Trophoblast cell (in vitro differentiated cells and primary cell): ENCODE measurements at regions not wholly inside any gene's neighbourhood (a gene's known extent, or its start where the extent isn't known, plus 50 kb on each side); places are given as distances from the start of the nearest gene placed in this dataset.

ENCODE experiments used
- DNase-seq, 2 donors: peaks; one replicate each; pipeline ENCODE4 v3.0.0-alpha.2; 2016
- H2AFZ ChIP-seq: 2 replicates; pipeline ENCODE4 v1.6.1; 2013; ENCODE audit warnings: low read length, moderate library complexity, mild to moderate bottlenecking; ENCODE audit not compliant: insufficient read depth, poor library complexity
- H2AK5ac ChIP-seq: 2 replicates; pipeline ENCODE4 v1.6.1; 2013; ENCODE audit warnings: mild to moderate bottlenecking, low read length
- H2BK120ac ChIP-seq: 2 replicates; pipeline ENCODE4 v1.6.1; 2013; ENCODE audit warnings: low read length, mild to moderate bottlenecking, moderate library complexity; ENCODE audit not compliant: insufficient read depth, poor library complexity
- H2BK12ac ChIP-seq: 2 replicates; pipeline ENCODE4 v1.6.1; 2013; ENCODE audit warnings: mild to moderate bottlenecking, low read length, moderate library complexity
- H2BK5ac ChIP-seq: 2 replicates; pipeline ENCODE4 v1.6.1; 2013; ENCODE audit warnings: low read length, low read depth, moderate library complexity, mild to moderate bottlenecking; ENCODE audit not compliant: poor library complexity
- H3K14ac ChIP-seq: 2 replicates; pipeline ENCODE4 v1.6.1; 2013; ENCODE audit warnings: mild to moderate bottlenecking, low read length
- H3K18ac ChIP-seq: 2 replicates; pipeline ENCODE4 v1.6.1; 2013; ENCODE audit warnings: mild to moderate bottlenecking, low read length
- H3K23ac ChIP-seq: 2 replicates; pipeline ENCODE4 v1.6.1; 2013; ENCODE audit warnings: low read length
- H3K27ac ChIP-seq: 2 replicates; pipeline ENCODE4 v1.5.1; 2013; ENCODE audit warnings: low read depth, mild to moderate bottlenecking, inconsistent platforms, low read length, moderate library complexity
- H3K27me3 ChIP-seq: 2 replicates; pipeline ENCODE4 v1.6.1; 2013; ENCODE audit warnings: inconsistent platforms, mild to moderate bottlenecking, low read length, moderate library complexity; ENCODE audit not compliant: insufficient read depth
- H3K36me3 ChIP-seq, 2 experiments: 1 replicate in 1 of 2; 2 replicates in 1 of 2; pipeline ENCODE4 v1.6.1; 2013; ENCODE audit warnings: low read length in 2 of 2, mild to moderate bottlenecking in 2 of 2, moderate library complexity in 1 of 2; ENCODE audit not compliant: insufficient read depth in 2 of 2, control insufficient read depth in 1 of 2
- H3K4ac ChIP-seq: 2 replicates; pipeline ENCODE4 v1.6.1; 2013; ENCODE audit warnings: low read depth, mild to moderate bottlenecking, low read length, moderate library complexity
- H3K4me1 ChIP-seq, 2 experiments: 1 replicate in 1 of 2; 2 replicates in 1 of 2; pipeline ENCODE4 v1.6.1; 2013; ENCODE audit warnings: low read length in 2 of 2, mild to moderate bottlenecking in 2 of 2, moderate library complexity in 1 of 2; ENCODE audit not compliant: insufficient read depth in 2 of 2, control insufficient read depth in 1 of 2
- H3K4me2 ChIP-seq: 2 replicates; pipeline ENCODE4 v1.6.1; 2013; ENCODE audit warnings: inconsistent platforms, mild to moderate bottlenecking, low read length, moderate library complexity
- H3K4me3 ChIP-seq: 2 replicates; pipeline ENCODE4 v1.5.1; 2013; ENCODE audit warnings: mild to moderate bottlenecking, low read depth, low read length, inconsistent platforms
- H3K79me1 ChIP-seq: one replicate; pipeline ENCODE4 v1.6.1; 2013; ENCODE audit warnings: low read length
- H3K79me2 ChIP-seq: 2 replicates; pipeline ENCODE4 v1.6.1; 2013; ENCODE audit warnings: low read length, mild to moderate bottlenecking; ENCODE audit not compliant: control insufficient read depth, insufficient read depth, poor library complexity
- H3K9ac ChIP-seq: 2 replicates; pipeline ENCODE4 v1.6.1; 2013; ENCODE audit warnings: mild to moderate bottlenecking, low read length
- H3K9me3 ChIP-seq: 2 replicates; pipeline ENCODE4 v1.6.1; 2013; ENCODE audit warnings: low read depth, mild to moderate bottlenecking, control low read depth, inconsistent platforms, low read length; ENCODE audit not compliant: insufficient read depth
- H4K12ac ChIP-seq: 2 replicates; pipeline ENCODE4 v1.6.1; 2013; ENCODE audit warnings: low read depth, mild to moderate bottlenecking, low read length, moderate library complexity
- H4K8ac ChIP-seq: 2 replicates; pipeline ENCODE4 v1.6.1; 2013; ENCODE audit warnings: low read depth, mild to moderate bottlenecking, low read length, moderate library complexity
- H4K91ac ChIP-seq: one replicate; pipeline ENCODE4 v1.6.1; 2013; ENCODE audit warnings: low read depth, mild to moderate bottlenecking, low read length, moderate library complexity
- WGBS: extraction: QIAGEN DNeasy Blood & Tissue Kit; methylation state at CpG from one replicate; pipeline ENCODE4 v1.1.7; 2013; ENCODE audit warnings: missing lambda C conversion rate; ENCODE audit not compliant: insufficient read length, insufficient coverage; ENCODE audit errors: extremely low coverage; 5-methylcytosine and 5-hydroxymethylcytosine counted together

DNA sequence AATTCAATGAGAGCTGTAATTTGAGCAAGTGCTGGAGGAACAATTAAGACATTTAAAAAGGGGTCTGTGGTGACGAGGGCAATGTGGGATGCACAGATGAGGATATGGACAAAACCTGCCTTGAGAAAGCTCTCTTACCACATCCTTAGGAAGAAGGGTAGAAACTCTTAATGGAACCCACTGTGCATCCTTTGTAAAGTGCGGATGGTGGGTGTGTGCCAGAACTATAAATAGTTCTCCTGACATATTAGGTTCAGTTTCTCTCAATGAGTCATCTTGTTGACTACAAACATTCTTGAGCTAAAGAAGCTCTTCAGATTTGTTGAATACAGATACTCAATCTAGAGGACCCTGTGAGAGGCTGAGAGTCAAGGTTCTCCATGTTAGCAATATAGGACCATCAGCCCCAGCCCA is 106.1 kb upstream of the ANO4 start:
- Histone ChIP-seq H3K18ac (no peak overlapping the region), H4K8ac (no peak overlapping the region), H3K79me1 (no peaks in the 10 kb centered on the region), H3K4ac (no peak overlapping the region), H3K79me2 (no peaks in the 10 kb centered on the region), H2BK5ac (no peak overlapping the region), H3K9ac (no peak overlapping the region), H3K36me3 (peaks cover 0 to 2% of the 10 kb centered on the region in 2 experiments), H3K23ac (no peak overlapping the region), H2BK120ac (no peak overlapping the region), H3K9me3 (peaks cover 7% of the 10 kb centered on the region), H3K27me3 (no peaks in the 10 kb centered on the region), H3K4me2 (no peak overlapping the region), H3K4me3 (no peak overlapping the region), H3K14ac (no peak overlapping the region), H4K91ac (no peak overlapping the region), H3K27ac (no peak overlapping the region), H2AK5ac (no peak overlapping the region), H3K4me1 (no peaks in the 10 kb centered on the region), H2BK12ac (no peak overlapping the region), H2AFZ (no peak overlapping the region), H4K12ac (no peak overlapping the region)
- WGBS = no CpG with 5 or more reads among the region's 2 CpGs
- no peak for DNase-seq

DNA sequence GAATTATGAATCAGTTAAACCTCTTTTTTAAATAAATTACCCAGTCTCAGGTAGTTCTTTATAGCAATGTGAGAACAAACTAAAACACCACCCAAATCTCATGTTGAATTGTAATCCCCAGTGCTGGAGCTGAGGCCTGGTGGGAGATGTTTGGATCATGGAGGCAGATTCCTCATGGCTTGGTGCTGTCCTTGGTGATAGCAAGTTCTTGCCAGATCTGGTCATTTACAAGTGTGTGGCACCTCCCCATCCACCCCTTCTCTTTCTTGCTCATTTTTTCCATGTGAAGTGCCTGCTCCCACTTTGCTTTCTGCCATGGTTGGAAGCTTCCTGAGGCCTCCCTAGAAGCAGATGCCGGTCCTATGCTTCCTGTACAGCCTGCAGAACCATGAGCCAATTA is 102.1 kb upstream of the ANO4 start:
- no peak overlapping the region for H2BK5ac ChIP-seq
- H3K4me3 ChIP-seq = no peak overlapping the region
- no peak overlapping the region for H2BK120ac ChIP-seq
- no peak overlapping the region for H3K27ac ChIP-seq
- no peaks in the 10 kb centered on the region for H3K4me1 ChIP-seq
- no peak overlapping the region for H3K14ac ChIP-seq
- no peaks in the 10 kb centered on the region for H3K36me3 ChIP-seq
- H4K91ac ChIP-seq = no peak overlapping the region
- WGBS = no CpG with 5 or more reads among the region's 1 CpG
- no peaks in the 10 kb centered on the region for H3K9me3 ChIP-seq
- no peak overlapping the region for H3K9ac ChIP-seq
- H3K79me1 ChIP-seq = no peaks in the 10 kb centered on the region
- no peak overlapping the region for H2BK12ac ChIP-seq
- H3K27me3 ChIP-seq = no peaks in the 10 kb centered on the region
- no peak overlapping the region for H3K4ac ChIP-seq
- H3K79me2 ChIP-seq = no peaks in the 10 kb centered on the region
- H4K12ac ChIP-seq = no peak overlapping the region
- no peak overlapping the region for H2AK5ac ChIP-seq
- no peak overlapping the region for H3K4me2 ChIP-seq
- no peak overlapping the region for H4K8ac ChIP-seq
- H3K23ac ChIP-seq = no peak overlapping the region
- no peak overlapping the region for H3K18ac ChIP-seq
- DNase-seq = no peak
- H2AFZ ChIP-seq = no peak overlapping the region

DNA sequence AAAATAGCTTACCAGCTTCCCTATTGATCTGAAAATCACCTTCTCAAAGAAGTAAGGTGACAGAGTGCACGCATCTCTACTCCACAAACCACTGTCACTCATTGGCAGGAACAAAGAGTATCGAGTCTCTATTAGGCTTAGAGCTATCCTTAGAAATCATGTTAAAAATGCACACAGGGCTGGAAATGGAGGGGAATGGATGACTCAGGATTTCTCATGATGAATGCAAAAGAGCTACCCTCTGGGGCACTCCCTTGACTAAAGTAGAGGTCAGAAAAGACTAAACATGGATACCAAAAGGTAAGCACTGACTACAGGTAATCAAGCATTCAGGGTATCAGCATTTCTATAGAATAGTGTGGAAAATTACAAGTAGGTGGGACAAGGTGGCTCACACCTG is 96.1 kb upstream of the ANO4 start:
- H2BK12ac ChIP-seq = no peak overlapping the region

DNA sequence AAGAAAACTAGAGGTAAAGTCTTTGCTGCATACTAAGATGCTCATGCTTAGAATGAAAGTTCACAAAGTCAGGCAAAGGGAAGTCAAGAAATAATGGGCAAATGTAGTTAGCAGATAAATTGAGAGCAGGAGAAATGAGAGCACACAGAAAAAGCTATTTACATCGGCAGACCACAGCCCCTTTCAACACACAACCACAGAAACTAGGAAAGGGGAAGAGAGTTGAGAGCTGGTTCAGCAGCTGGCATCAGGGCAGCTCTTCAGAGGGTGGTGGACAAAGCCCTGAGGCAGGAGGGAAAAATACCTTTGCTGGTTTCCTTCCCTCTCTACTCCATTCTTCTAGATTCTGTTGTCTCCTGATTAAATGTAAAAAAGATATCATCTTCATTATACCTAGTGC is 95.4 kb upstream of the ANO4 start:
- Histone ChIP-seq H3K79me2 (no peaks in the 10 kb centered on the region), H3K9ac (no peak overlapping the region), H3K27ac (no peak overlapping the region), H2AFZ (no peak overlapping the region), H3K79me1 (no peaks in the 10 kb centered on the region), H3K14ac (no peak overlapping the region), H2BK5ac (no peak overlapping the region), H3K18ac (no peak overlapping the region), H3K36me3 (no peaks in the 10 kb centered on the region), H3K4me1 (no peaks in the 10 kb centered on the region), H3K4ac (no peak overlapping the region), H3K4me2 (no peak overlapping the region), H2BK12ac (no peak overlapping the region), H4K12ac (no peak overlapping the region), H2AK5ac (no peak overlapping the region), H4K91ac (no peak overlapping the region), H2BK120ac (no peak overlapping the region), H3K27me3 (no peaks in the 10 kb centered on the region), H3K23ac (no peak overlapping the region), H3K9me3 (no peaks in the 10 kb centered on the region), H4K8ac (no peak overlapping the region), H3K4me3 (no peak overlapping the region)
- DNase-seq = no peak
- no CpG with 5 or more reads among the region's 1 CpG for WGBS

More for the DNA sequence above, 96.1 kb upstream of the ANO4 start:
- no peak overlapping the region for H2AFZ ChIP-seq
- H3K9me3 ChIP-seq = no peaks in the 10 kb centered on the region
- no peaks in the 10 kb centered on the region for H3K36me3 ChIP-seq
- H2AK5ac ChIP-seq = no peak overlapping the region
- no peaks in the 10 kb centered on the region for H3K4me1 ChIP-seq
- no peaks in the 10 kb centered on the region for H3K27me3 ChIP-seq
- H4K91ac ChIP-seq = no peak overlapping the region
- H3K4me3 ChIP-seq = no peak overlapping the region
- DNase-seq = no peak
- H2BK5ac ChIP-seq = no peak overlapping the region
- no peak overlapping the region for H4K12ac ChIP-seq
- H4K8ac ChIP-seq = no peak overlapping the region
- no peak overlapping the region for H3K18ac ChIP-seq
- H3K79me1 ChIP-seq = no peaks in the 10 kb centered on the region
- no peak overlapping the region for H3K9ac ChIP-seq
- H3K79me2 ChIP-seq = no peaks in the 10 kb centered on the region
- no CpG with 5 or more reads among the region's 2 CpGs for WGBS
- no peak overlapping the region for H3K4ac ChIP-seq
- H3K27ac ChIP-seq = no peak overlapping the region
- no peak overlapping the region for H3K14ac ChIP-seq
- no peak overlapping the region for H3K4me2 ChIP-seq
- no peak overlapping the region for H3K23ac ChIP-seq
- no peak overlapping the region for H2BK120ac ChIP-seq
